ENCODE measurements at regions not wholly inside any gene's neighbourhood (a gene's known extent, or its start where the extent isn't known, plus 50 kb on each side); places are given as distances from the start of the nearest gene placed in this dataset.

- ChIA-PET POLR2A (no interaction called here), CTCF (interaction anchor here (0.9 to 4.4 kb wide), 5 partner anchors 8 to 79 kb away, joined by 3 to 25 read pairs (median 3); no protein-coding TSS in a partner anchor)
- DNase-seq (ENCODE audit: extremely low spot score) = no peak
- no peak for TF ChIP-seq CTCF (IDR thresholded peaks at IDR 0.05; ENCODE audit: control extremely low read depth, extremely low read depth, low read depth, missing control alignments)
Measured at GRCh38 chr11:115910379-115910778, 406.2 kb upstream of the CADM1 start.

- ChIA-PET POLR2A (no interaction called here), CTCF (interaction anchor here (0.9 to 1.3 kb wide), 4 partner anchors 10 to 19 kb away, joined by 3 to 5 read pairs (median 4); no protein-coding TSS in a partner anchor)
- no peak for TF ChIP-seq CTCF (IDR thresholded peaks at IDR 0.05; ENCODE audit: control extremely low read depth, extremely low read depth, low read depth, missing control alignments)
- DNase-seq (ENCODE audit: extremely low spot score) = no peak
Measured at GRCh38 chr11:115906171-115906570, 402.0 kb upstream of the CADM1 start.

GRCh38 chr11:115905341-115906000, 401.3 kb upstream of the CADM1 start:
- POLR2A ChIA-PET = no interaction called here
- TF ChIP-seq CTCF (IDR thresholded peaks at IDR 0.05; ENCODE audit: control extremely low read depth, extremely low read depth, low read depth, missing control alignments) = no peak
- DNase-seq (ENCODE audit: extremely low spot score) = no peak
- CTCF ChIA-PET = interaction anchor here (0.9 to 2.5 kb wide), 3 partner anchors 9 to 12 kb away, joined by 3 to 7 read pairs (median 3); no protein-coding TSS in a partner anchor

- no peak for TF ChIP-seq CTCF (IDR thresholded peaks at IDR 0.05; ENCODE audit: control extremely low read depth, extremely low read depth, low read depth, missing control alignments)
- ChIA-PET POLR2A (no interaction called here), CTCF (interaction anchor here (1.1 to 4.4 kb wide), 8 partner anchors 8 to 86 kb away, joined by 3 to 25 read pairs (median 3); no protein-coding TSS in a partner anchor)
- no peak for DNase-seq (ENCODE audit: extremely low spot score)
Measured at GRCh38 chr11:115903179-115903578, 399.0 kb upstream of the CADM1 start.

GRCh38 chr11:115901069-115901468, 396.9 kb upstream of the CADM1 start:
- no peak for DNase-seq (ENCODE audit: extremely low spot score)
- ChIA-PET POLR2A (no interaction called here), CTCF (interaction anchor here (1.2 to 4.4 kb wide), 2 partner anchors 10 to 31 kb away, joined by 4 to 25 read pairs; no protein-coding TSS in a partner anchor)
- no peak for TF ChIP-seq CTCF (IDR thresholded peaks at IDR 0.05; ENCODE audit: control extremely low read depth, extremely low read depth, low read depth, missing control alignments)

- ChIA-PET CTCF (interaction anchor here (1.0 to 4.4 kb wide), 3 partner anchors 11 to 30 kb away, joined by 4 to 25 read pairs (median 4); no protein-coding TSS in a partner anchor), POLR2A (no interaction called here)
- TF ChIP-seq CTCF (IDR thresholded peaks at IDR 0.05; ENCODE audit: control extremely low read depth, extremely low read depth, low read depth, missing control alignments) = no peak
- DNase-seq (ENCODE audit: extremely low spot score) = no peak
Measured at GRCh38 chr11:115900111-115900510, 395.9 kb upstream of the CADM1 start.

All from GM10248 (cell line).